Hematopoietic multipotent progenitor cell treated with erythropoietin and hydrocortisone succinate and interleukin-3 and kit ligand, for 4 days (in vitro differentiated cells): ENCODE measurements at regions not wholly inside any gene's neighbourhood (a gene's known extent, or its start where the extent isn't known, plus 50 kb on each side); places are given as distances from the start of the nearest gene placed in this dataset.
"Not testable (repeated sequence)": the region's sequence is repeated elsewhere in the genome, so short reads cannot be mapped to it uniquely, and the experiment has no call there.

ENCODE experiments used
- DNase-seq: peaks from one replicate; pipeline ENCODE4 v3.0.0-alpha.2; 2015

- not testable (repeated sequence) for DNase-seq
Observed at GRCh38 chrY:7588176-7588575, 676.6 kb upstream of the AMELY start.

- DNase-seq, result no peak
Observed at GRCh38 chrY:7562541-7562940, 651.0 kb upstream of the AMELY start.

- DNase-seq, result peak; percentile 1
Observed at GRCh38 chrY:7557675-7558074, 646.1 kb upstream of the AMELY start.

GRCh38 chrY:7555006-7555405 is 643.5 kb upstream of the AMELY start:
- DNase-seq, result no peak

GRCh38 chrY:7545060-7545459 is 633.5 kb upstream of the AMELY start:
- no peak for DNase-seq

DNA sequence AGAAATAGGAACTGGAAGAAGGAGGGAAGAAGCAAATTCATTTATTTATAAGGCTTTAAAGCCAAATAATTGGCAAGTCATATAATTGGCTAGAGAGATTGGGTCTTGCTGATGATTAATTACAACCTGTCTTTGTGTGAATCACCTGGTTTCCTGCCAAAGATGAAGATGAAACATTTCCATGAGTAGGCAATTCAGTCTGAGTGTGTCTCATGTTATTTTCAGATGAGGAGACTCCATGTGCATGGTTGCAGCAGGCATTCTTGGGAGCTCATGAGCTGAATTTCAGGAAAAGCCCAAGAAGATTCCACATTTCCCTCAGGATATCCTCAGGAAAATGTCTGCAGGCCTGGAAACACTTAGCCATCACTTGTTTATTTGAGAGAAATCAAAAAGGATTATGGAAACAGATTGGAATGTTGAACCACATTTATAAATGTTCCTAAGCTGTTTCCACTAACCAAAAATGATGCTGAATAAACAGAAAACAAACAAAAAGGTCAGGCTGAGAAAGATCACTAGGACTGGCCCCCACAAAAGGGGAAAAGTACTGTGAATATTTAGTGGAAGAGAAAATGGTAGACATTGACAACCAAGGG is 632.7 kb upstream of the AMELY start:
- no peak for DNase-seq

- DNase-seq, result no peak
Observed at GRCh38 chrY:7543506-7543905, 632.0 kb upstream of the AMELY start.

DNA sequence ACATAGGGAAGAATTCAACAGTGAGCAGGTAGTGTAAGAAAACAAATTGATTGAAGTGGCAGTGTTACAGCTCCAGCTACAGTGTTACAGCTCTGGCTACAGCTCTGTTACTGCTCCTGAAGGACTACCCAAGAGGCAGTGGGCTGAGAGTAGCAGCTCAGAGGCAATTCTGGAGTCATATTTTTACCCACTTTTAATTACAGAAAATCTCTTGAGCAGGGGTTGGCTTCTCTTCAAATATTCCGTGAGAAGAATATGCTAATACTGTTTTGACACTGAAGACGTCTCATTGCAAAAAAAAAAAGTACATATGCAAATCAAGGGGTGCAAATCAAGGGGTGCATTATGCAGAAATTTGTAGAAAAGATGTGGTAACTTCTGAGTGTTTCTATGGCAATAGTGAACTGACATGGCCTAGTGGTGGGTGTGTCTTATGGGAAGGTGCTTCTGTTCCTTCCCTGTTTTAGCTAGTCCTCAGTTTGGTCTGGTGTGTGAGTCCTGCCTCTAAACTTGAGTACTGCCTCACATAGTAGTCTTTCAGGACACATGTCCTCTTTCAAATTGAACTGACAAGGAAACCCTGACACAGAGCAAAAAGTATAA is 630.8 kb upstream of the AMELY start:
- no peak for DNase-seq

GRCh38 chrY:7529396-7529795 is 617.8 kb upstream of the AMELY start:
- DNase-seq, result no peak

DNA sequence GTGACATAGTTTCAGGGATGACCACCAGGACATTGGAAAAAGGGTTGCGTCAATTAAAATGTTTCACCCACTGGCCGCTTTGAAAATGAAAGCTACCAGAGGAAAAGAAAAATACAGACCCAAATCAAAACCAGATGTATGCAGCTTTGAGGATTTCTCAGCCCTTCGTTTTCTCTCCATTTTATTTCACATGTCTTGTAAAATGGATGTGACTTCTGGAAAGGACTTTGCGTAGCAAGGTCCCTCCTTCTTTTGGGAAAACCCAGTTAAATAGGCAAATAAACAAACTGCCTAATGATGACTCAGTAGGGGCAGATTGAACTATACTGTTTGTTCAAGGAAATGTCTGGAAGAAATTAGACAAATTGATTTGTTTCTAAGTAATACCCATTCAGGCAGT is 616.0 kb upstream of the AMELY start:
- DNase-seq, result not testable (repeated sequence)

GRCh38 chrY:7518387-7518786 is 606.8 kb upstream of the AMELY start:
- DNase-seq, result no peak

GRCh38 chrY:7516268-7516667 is 604.7 kb upstream of the AMELY start:
- no peak for DNase-seq

- DNase-seq, result no peak
Observed at GRCh38 chrY:7515812-7516211, 604.3 kb upstream of the AMELY start.

- no peak for DNase-seq
Observed at GRCh38 chrY:7502896-7503295, 591.3 kb upstream of the AMELY start.

DNA sequence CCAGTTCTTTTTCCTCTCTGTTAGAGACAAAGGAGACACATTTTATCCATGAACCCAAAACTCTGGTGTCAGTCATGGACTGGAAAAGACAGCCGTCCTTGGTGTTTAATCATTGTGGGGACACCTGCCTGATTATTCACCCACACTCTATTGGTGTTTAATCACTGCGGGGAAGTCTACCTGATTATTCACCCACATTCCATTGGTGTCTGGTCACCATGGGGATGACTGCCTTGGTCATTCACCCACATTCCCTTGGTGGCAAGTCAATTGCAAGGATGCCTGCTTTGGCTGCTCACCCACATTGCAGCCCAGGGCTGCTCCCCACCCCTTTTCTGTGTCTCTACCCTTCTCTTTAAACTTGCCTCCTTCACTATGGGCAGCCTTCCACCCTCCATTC is 589.7 kb upstream of the AMELY start:
- DNase-seq, result no peak

GRCh38 chrY:7496001-7496400 is 584.4 kb upstream of the AMELY start:
- DNase-seq, result no peak

DNA sequence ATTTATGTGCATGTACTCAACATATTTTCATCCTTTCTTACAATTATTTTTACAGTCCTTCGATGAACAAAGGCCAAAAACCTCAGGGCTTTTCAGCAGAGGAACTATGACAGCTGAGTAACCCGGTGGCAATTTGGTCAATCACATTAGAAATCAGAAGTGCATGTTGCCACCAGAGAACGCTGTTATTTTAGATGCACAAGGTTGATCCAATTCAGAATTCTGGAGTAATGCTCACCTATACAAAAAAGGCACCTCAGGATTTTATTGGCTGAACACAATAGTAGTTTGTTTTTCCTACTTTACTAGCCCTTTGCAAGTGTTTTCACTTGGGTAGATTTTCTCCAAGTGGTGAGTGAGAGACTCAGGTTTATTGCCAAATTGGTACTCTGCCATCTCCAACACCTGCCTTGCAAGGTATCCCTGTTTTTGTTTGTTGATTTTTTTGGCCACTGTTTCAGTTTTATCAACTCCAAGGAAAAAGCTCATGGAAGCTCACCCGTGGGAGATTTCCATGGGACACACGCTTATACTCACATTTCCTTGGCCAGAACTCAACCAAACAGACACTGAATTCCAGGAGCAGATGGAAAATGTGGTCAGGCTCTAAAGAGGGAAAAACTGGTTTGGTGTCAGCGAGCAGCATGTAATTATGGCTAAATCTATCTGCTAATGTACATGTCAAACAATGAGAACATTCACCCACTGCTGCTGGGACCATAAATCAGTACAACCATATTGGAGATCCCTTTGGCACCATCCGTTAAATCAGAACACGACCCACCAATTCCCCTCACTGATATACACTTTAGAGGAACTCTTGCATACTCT is 573.1 kb upstream of the AMELY start:
- not testable (repeated sequence) for DNase-seq

- no peak for DNase-seq
Observed at GRCh38 chrY:7471976-7472375, 560.4 kb upstream of the AMELY start.

DNA sequence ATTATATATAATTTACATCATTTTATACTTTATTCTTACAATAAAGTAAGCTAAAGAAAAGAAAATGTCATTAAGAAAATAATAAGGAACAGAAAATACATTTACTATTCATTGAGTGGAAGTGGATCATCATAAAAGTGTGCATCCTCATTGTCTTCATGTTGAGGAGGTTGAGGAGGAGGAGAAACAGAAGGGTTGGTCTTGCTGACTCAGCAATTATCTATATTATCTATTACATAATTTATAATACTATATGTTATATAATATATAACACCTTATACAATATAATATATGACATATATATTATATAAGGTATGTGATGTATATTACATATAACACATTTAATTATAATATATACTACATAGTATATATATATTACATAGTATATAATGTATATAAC is 558.5 kb upstream of the AMELY start:
- no peak for DNase-seq

DNA sequence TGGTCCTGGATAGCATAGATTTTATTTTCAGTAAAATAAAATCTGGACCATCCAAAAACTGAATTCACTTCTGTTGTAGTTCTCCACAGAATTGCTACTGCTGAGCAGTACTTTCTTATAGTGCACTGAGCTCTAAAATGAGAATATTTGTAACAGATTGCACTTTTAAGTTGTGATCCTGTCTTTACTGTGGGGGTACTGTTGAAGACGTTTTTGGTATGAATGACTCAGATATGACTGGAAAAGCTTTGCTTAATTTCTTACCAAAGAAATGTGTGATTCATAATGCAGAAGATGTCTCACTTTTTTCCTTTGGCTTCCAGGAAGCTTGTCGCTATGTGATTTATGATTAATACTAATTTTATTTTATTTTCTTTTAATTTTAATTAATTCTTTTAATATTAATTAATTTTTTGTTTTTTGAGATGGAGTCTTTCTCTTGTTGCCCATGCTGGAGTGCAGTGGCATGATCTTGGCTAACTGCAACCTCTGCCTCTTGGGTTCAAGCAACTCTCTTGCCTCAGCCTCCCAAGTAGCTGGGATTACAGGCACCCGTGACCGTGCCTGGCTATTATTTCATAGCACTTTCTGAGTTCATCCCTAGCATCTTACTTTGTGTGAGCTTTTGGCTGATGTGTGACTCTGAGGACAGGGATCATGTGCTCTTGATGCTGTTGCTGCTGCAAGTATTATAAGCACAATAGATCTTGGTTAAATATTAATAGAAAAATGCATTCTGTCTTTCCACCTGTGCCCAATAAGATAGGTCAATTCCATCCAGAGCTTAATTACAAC is 557.6 kb upstream of the AMELY start:
- no peak for DNase-seq

DNA sequence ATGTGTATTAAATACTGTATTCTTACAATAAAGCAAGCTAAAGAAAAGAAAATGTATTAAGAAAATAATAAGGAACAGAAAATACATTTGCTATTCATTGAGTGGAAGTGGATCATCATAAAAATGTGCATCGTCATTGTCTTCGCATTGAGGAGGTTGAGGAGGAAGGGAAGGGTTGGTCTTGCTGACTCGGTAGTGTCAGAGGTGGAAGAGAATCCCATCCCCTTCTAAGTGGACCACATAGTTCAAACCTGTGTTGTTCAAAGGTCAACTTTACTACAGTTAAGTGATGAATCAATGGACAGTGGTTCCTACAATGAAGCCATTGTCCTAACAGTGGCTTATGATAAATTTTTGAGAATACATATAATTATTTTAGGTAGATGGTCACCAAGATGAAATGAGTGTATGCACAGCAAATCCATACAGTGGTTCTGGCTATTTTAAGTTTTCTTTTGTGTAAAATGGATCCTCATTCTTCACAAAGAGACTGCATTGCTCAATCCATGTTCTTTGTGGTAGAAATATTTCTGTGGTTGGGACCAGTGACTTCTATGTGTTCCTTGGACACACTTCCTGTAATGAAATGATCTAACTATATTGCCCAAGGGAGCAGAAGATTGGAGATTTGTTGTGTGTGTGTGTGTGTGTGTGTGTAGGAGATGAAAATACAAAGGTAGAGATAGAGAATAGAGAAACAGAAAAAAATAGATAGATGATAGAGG is 556.4 kb upstream of the AMELY start:
- peak; percentile 0 for DNase-seq

DNA sequence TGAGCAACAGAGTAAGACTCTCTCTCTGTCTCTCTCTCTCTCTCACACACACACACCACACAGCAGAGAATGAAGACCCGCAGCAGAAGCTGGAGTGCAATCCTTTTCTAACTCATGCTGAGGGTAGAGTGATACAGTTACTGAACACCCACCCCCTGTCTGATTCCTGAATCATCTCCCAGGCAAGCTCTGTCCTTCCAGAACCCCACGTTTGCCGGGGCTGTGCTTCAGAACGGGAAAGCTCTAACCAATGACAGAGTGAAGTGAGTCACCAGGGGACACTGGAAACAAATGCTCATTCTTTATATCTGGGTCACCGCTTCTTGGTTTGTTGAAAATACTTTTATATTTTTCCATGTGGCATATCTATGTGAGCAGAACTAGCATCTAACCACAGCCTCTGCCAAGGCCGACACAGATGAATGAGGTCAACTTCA is 553.7 kb upstream of the AMELY start:
- DNase-seq, result no peak

GRCh38 chrY:7464742-7465141 is 553.2 kb upstream of the AMELY start:
- DNase-seq, result no peak
